ENCODE measurements at regions not wholly inside any gene's neighbourhood (a gene's known extent, or its start where the extent isn't known, plus 50 kb on each side); places are given as distances from the start of the nearest gene placed in this dataset.
A peak's percentile ranks its signal among the peaks of the same experiment; 100 is the strongest.
"Not testable (repeated sequence)": the region's sequence is repeated elsewhere in the genome, so short reads cannot be mapped to it uniquely, and the experiment has no call there.

DNA sequence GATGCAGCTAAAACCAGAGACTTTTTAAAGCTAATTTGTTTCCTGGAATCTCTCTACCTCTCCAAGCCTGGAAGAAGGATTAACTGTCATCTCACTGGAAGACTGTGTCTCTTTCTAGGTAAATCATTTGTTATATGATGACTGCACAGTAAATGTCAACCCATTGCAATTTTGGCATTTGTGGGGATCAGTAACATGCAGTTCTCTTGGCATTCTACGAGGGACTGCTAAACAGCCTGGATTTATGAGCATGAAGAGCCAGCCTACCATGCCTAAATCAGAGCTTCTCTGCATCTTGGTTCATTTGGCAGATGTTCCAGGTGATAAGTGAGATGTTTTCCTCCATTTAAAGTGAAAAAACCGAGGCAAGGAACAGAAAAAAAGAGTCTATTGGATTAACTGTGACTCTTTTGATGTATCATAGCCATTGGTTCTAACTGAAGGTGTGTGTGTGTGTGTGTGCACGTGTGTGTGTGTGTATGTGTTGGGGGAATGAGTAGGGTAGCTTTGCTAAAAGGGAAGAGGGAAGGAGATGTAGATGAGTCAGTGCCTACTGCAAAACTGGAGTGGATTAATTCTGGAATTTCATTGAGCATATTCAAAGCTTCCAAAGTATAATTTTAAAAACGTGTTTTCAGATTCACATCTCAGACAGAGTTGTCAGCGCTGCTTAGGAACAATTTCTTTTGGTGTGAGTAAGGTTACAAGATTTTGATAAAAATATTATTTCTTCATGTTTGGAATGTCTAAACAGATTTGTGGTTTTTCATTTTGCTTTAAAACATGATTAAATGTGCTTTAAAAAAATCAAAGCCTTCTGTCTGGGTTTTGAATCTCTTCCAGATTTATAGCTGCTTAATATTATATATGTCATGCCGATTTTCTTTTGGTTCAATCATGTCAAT lies 123.2 kb upstream of the LNX1 start:
- DNase-seq (ENCODE audit: low read depth) = peak; percentile 84

DNA sequence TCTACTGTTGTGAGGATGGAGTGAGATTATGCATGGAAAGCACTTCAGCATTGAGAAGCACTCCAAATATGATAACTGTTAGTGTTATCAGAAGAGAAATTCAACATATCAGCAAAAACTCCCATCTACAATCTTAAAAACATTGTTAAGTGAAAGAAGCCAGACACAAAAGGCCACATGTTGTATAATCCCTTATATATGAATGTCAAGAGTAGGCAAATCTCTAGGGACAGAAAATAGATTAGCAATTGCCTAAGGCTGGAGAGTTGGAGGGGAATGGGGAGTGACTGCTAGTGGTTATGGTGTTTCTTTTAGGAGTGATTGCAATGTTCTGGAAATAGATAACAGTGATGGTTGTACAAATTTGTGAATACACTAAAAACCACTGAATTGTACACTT lies 122.5 kb upstream of the LNX1 start:
- no peak for DNase-seq (ENCODE audit: low read depth)

DNA sequence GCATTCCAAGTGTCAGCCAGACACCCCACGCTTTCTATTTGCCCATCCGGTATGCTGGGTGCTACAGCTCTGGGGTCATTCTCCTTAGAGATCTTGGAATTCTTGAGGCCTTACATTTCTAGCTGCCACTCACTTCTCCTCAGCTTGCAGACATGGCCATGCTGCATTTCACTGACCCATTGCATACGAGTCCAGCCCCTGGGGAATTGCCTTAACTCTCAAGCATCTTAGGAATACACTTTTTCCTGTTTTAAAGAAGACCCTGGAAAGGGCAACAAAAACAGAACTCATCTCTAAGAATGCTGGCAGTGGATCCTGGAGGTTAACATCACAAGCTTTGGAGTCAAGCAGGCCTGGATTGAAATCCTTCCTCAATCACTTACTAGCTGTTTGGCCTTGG lies 122.0 kb upstream of the LNX1 start:
- no peak for DNase-seq (ENCODE audit: low read depth)

DNA sequence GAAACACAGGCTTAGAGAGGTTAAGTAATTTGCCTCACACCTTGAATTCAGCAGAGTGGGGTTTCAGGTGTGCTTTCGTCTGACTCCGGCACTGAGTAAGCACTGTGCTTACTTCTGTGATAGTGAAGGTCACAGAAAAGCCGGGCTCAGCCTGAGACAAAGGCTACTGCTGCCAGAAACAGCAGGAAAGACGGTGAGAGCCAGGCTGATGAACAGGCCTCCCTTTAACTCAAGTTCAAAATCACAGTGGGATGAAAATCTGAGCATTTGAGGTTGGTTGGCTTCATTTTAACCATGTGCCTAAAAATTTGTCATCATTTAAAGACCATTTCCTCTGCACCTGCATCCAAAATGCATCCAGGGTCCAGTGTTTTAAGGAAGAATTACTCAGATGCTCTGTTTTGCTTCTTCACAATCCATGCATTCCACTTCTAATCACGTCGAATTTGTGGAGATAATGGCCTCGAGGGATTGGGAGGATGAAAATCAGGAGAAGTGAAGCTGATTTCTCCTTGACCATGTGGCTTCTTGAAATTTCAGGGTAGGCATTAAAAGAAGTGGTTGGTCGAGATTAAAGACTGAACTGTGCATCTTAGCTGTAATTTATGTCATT lies 121.2 kb upstream of the LNX1 start:
- DNase-seq (ENCODE audit: low read depth) = no peak

DNA sequence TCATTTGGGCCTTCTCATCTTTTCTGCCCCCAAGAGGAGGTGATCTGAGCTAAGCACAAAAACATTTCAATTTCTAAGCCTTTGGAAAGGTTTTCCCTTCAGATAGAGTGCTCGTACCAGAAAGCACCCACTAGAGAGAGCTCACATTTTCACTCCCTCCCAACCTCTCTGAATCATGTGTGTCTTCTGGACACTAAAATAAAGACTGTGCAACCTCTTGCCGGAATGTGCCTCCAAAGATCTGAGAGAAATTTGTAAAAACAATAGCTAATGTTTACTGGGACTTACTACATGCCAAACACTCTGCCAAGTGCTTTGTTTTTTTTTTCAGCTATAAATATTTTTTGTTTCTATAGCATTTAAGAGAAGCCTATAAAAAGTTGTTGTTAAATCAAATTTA lies 120.6 kb upstream of the LNX1 start:
- DNase-seq (ENCODE audit: low read depth) = no peak

GRCh38 chr4:53709693-53710092 lies 118.4 kb upstream of the LNX1 start:
- DNase-seq (ENCODE audit: low read depth) = no peak

GRCh38 chr4:53707491-53707890 lies 116.2 kb upstream of the LNX1 start:
- DNase-seq (ENCODE audit: low read depth) = no peak

DNA sequence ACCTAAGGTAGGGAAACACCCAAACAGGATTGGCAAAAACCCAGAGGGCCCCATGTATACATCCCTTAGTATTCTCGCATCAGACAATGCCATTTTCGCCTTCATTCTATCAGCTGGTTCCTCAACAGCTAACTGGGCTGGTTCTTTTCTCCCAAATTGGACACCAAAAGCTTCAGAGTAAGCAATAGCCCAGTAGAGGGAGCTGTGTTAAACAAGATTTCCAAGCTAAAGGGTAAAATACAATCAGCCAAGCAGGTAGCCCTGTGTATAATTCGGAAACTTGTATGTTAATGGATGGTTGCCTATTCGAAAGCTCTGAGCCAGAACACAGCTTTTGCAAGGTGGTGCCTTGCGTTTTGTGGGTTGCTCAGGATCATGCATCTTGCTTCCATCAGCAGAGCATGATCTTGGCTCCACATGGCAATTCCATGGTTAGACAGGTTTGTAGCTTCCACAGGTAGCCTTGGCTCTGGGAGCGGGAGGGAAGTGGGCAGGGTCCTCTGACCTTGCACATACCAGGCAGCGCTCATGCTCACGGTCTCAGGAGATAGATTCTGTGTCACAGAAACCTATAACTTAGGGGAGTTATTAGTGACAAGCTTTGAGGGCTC lies 115.2 kb upstream of the LNX1 start:
- DNase-seq (ENCODE audit: low read depth) = peak; percentile 68

- no peak for DNase-seq (ENCODE audit: low read depth)
These were observed 114.7 kb upstream of the LNX1 start for GRCh38 chr4:53705972-53706371.

DNA sequence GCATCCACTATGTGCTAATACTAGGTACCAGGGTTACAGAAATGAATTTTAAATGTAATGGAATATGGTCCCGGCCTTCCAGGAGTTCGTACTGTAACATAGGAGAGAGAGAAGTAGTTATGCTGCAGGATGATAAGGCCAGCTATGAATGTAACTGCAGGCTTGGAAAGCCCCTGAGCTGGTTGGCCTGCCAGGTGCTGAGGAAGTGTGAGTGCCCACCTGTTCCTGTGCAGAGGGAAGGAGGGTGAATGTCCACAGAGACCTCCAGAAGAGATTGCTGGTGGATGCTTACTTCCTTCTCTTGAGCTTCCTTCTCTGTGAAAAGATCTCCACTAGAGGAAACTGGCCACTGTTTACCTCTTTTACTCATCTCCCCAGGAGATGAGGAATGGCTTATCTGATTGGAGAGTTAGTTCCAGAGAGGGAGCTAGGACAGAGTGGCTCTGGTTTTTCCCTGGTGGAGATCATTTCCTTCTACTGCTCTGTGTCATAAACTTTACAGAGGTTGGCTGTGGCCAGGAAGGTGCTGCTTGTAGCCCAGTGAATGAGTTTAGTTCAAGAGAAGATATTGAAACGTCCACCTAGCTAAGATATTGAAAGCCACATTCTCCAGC lies 114.0 kb upstream of the LNX1 start:
- no peak for DNase-seq (ENCODE audit: low read depth)

GRCh38 chr4:53704329-53704728 lies 113.0 kb upstream of the LNX1 start:
- no peak for DNase-seq (ENCODE audit: low read depth)

GRCh38 chr4:53703267-53703655 lies 112.0 kb upstream of the LNX1 start:
- no peak for DNase-seq (ENCODE audit: low read depth)

DNA sequence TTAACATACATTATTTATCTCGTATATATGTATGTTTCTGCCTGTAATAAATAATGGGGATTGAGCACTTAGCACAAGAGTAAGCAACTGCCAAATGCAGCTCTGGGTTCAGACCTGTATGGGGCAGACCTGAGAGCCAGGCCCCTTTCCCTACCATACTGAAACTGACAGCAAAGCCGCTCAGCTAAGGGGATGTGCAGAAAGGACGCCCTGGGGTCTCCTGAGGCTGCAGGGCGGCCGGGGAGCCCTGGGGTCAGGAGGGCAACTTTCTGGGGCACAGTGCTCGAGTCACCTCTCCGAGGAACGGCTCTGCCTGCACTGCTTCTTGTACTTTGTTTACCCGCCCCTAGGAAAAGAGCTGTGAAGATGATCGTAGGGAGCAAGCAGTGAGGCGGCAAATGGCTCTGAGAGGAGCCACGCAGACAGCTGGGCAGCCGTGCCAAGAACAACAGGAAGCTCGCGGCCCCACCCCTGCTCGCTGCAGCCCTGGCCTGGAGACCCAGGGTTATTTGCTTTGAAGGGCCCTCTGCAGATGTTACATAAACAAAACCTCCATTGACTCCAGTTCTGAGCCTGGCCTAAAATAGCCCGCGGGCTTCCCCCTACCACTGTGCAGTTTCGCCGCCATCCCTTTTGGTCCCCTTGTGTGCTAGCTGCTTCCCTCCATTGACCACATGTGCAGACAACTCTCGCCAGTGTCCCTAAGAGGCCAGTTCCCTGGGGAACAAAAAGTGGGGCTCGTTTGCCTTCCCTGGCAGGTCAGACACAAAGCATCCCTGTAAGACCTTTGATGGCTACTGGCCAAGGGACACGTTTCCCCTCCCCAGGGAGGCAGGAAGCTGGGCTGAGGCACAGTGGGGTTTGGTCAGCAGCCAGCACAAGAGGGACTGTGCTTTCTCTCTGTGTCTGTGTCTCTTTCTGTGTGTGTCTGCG lies 111.3 kb upstream of the LNX1 start:
- DNase-seq (ENCODE audit: low read depth) = peak; percentile 83

- DNase-seq (ENCODE audit: low read depth) = not testable (repeated sequence)
These were observed 110.0 kb upstream of the LNX1 start for GRCh38 chr4:53701260-53701659.

- DNase-seq (ENCODE audit: low read depth) = not testable (repeated sequence)
These were observed 108.0 kb upstream of the LNX1 start for GRCh38 chr4:53699310-53699709.

GRCh38 chr4:53697016-53697685 lies 105.9 kb upstream of the LNX1 start:
- DNase-seq (ENCODE audit: low read depth) = no peak

GRCh38 chr4:53695540-53696463 lies 104.5 kb upstream of the LNX1 start:
- DNase-seq (ENCODE audit: low read depth) = no peak

DNA sequence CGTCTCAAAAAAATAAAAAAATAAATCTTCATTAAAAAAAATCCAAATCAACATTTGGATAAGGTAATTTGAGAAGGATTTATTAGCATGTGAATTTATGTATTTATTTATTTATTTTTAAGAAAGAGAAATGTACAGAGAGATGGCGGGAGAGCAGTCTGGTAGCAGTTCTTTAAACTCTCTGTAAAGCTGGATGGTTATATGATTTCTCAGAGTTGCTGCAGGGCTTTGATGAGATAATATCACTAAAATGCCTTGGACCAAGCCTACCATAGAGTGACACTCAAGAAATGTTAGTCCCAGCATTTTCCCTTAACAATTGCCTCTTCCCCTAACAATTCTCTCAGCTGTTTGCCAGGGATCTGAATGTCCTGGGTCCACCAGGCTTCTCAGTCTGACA lies 103.4 kb upstream of the LNX1 start:
- DNase-seq (ENCODE audit: low read depth) = no peak

DNA sequence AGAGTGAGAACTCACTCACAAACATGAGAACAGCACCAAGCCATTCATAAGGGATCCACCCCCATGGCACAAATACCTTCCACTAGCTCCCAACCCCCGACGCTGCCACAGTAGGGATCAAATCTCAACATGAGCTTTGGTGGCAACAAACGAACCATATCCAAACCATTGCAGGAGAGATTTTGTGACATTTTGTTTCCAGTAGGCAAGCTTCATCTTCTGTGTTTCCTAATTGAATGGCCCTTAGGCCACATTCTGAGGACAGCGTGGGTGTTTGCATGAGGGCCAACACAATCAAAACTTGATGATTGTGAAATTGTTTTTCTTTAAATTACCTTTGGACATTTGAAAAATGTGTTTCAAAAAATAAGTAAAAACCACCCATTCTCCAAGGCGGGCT lies 102.6 kb upstream of the LNX1 start:
- DNase-seq (ENCODE audit: low read depth) = no peak

DNA sequence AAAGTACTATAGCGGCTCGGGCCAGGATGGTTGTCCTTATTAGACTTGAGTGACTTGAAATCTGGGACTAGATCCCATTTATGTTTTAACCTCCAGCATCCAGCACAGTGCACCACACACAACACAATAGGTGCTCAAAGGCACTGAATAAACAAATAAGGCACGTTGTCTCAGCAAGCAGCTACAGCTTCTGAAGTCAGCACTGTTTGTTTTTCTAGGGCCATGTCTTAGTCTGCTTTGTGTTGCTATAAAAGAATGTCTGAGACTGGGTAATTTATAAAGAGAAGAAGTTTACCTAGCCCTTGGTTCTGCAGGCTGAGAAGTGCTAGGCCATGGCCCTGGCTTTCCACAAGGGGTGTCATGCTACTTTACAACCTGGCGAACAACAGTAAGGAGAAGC lies 102.1 kb upstream of the LNX1 start:
- no peak for DNase-seq (ENCODE audit: low read depth)
